GM20431 (cell line): ENCODE measurements at regions not wholly inside any gene's neighbourhood (a gene's known extent, or its start where the extent isn't known, plus 50 kb on each side); places are given as distances from the start of the nearest gene placed in this dataset.

ENCODE experiments used
- in situ Hi-C: fragments of 300-500 bp; cut with MseI, MboI; formaldehyde crosslinking; loops from one replicate; pipeline ENCODE4 v1.15.0; 2020; ENCODE audit warnings: low sequenced_read_pairs; ENCODE audit not compliant: unreplicated experiment

DNA sequence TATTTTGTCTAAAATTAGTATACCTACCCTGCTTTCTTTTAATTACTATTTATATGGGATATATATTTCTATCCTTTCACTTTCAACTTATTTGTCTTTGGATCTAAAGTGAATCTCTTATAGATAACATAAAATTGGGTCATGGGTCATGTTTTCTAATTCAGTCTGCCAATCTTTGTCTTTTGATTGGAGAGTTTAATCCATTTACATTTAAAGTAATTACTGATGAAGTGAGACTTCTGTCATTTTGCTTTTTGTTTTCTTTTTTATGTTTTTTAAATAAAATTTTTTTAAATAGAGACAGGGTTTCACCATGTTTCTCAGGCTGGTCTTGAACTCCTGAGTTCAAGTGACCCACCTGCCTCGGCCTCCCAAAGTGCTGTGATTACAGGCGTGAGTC, 50.5 kb upstream of the PRDM1 start:
- in situ Hi-C loops = no loop called here

DNA sequence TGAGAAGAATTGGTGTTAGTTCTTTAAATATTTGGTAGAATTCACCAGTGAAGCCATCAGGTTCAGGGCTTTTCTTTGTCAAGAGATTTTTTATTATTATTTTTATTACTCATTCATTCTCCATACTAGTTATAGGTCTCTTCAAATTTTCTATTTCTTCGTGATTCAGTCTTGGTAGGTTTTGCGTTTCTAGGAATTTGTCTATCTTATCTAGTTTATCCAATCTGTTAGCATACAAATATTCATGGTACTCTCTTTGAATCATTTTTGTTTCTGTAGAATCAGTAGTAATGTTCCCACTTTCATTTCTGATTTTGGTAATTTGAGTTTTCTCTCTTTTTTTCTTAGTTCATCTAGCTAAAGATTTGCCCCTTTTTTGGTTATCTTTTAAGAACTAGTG, 52.3 kb upstream of the PRDM1 start:
- in situ Hi-C loops = no loop called here

DNA sequence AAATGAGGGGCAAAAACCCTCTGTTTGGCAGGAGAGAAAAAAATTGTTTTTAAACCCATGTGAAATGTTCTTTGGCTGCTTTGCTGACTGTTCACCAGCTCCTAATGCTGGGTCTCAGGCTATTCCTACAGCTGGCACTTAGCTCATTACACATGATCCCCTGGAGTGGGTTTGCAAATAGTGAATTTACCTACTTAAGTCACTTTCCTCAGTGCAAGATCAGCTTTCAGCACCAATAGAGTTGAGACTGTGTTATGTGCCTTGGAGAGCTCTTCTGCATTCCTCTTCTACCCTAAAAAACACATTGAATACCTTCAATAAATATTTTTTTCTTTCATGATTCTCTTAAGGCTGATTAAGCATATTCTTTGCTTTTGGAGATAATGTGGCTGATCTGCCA, 58.4 kb upstream of the PRDM1 start:
- in situ Hi-C loops = no loop called here

DNA sequence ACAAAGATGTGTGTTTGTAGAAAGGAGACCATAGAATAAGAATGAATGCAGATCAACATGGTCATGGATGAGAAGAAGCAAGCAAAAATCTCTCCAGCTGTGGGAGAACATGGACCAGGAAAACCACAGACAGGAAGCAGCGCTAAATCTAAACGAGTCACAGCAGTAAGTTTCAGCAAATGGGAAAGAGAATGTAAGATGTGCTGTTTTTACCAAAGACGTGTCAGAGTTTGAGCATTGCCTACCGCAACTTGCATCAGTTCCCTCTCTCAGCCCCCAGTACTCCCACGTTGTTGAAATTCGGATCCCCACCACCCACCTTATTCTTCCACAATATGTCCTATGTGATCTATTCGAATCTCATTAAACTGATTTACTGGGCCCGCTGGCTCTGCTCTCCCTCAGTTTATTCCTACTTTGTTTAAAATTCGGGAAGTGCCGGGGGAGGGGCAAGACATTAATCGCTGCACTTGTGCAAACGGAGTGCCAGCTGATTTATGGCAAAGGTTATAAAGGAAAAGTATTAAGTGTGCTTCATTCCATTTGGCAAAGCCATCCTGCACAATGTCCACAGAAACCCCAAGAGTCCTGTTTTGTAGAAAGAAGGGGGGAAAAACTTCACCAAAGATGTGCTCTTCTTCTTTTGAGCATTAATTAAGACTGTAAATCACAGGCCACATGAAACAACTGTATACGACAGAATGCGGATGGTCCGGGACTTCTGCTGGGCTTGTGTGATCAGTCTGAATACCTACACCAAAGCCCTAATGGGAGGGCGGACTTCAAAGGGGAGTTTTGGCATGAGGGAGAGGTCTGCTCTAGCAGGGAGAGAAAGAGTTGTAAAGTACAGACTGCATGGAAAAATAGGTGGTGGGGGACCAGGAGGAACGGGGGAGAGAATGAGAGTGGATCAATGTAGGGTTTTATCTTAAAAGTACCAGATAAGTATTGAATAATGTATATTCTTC, 59.1 kb upstream of the PRDM1 start:
- in situ Hi-C loops = no loop called here

DNA sequence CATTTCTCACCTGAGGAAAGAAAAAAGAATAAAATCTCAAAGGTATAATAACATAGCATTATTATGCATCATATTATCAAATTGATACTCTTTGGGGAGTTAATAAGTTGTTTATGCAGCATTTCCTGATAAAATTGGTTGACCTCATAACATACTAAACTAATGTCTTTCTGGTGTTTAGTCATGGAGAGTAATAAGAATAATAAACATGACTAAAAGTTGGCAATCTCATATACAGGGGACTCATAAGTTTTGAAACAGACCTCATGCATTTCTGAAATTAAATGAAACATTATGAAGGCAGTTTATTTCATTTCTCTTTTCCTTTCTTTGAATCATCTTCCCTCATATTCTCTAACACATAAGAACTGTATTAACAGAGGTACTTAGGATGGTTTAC, 60.5 kb upstream of the PRDM1 start:
- in situ Hi-C loops = no loop called here

DNA sequence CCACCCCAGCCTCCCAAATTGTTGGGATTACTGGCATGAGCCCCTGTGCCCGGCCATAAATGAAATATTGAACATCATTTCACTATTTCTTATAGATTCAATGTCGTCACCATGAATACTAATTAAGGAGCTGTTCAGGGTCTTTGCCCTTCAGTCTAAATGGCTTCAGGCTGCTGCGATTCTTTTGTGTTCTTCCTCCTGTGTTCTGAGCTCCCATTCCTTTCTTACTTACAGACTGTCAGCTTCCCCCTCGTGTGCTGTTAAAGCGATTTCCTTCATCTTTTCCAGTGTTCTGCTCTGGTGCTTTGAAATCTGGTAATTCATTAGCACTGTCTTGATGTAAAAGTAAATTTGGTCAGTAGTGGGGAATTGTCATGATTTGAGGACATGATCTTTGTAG, 63.3 kb upstream of the PRDM1 start:
- in situ Hi-C loops = no loop called here

DNA sequence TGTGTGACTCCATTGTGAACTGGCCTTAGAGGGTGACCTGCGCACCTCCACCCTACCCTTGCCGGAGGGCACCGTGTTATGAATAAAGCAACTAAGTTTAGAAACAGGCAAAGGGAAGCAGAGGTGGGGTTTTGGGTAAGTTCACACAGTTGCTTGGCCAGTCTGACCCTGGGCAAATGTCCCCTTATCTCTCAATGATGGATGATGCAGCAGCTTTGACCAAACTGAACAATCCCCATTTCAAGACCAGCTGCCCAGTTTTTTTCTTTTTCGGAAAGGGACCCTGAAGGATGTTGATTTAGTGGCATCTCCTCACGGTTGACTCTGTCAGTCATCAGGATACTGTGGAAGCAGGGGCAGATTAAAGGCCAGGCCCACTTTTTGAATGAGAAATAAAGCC, 68.7 kb upstream of the PRDM1 start:
- in situ Hi-C loops = no loop called here

DNA sequence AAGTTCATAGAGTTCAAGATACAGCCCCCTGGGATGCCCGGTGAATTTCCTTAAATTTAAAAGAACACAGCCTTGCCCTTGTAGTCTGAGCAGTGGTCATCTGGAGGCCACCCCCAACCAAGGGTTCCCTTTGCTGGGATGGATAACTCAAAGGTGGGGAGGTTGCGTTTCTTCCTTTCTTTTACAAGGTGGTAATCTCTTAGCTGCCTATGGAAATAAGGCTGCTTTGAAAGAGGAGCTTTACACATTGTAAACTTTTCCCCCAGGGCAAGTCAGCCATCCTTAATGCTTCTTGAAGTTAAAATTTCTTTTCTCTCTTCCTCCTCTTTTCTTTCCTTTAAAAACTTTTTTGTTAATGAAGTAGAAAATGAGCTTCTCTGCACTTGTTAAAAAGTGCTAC, 71.2 kb upstream of the PRDM1 start:
- in situ Hi-C loops = no loop called here

DNA sequence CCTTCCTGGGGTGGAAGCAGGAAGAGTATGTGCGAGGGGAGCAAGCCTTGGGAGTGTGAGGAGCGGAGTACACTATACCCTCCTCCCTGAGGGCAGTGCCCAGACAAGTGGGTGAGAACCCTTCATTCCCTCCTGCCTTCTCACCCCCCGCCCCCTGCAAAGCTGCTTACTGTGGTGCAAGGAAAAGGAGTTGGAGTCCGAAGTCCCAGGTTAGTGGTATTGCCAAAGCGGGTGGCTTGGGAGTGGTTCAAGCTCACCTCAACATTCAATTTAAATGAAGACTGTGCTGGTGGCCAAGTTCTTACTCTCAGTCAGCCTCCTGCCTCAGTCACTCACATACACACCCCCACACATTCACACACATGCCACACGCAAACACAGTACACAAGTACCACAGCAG, 74.7 kb upstream of the PRDM1 start:
- in situ Hi-C loops = no loop called here

DNA sequence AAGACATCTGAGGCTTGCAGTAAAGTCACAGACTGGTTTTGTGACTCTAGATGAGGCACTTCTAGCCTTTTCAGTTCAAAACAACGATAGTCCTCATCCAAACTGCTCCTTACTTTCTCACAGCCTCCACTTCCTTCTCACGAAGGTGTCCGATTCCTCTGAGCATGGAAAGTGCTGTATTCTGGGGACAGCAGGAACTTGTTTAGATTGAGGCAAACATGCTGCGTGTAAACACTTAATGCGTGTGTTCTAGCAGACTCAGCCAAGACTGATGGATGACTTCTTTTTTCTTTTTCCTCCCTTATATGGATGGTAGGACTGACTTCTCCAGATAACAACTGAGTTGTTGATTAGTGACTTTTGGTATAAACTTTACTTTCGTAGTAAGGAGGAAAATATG, 80.2 kb upstream of the PRDM1 start:
- in situ Hi-C loops = no loop called here

DNA sequence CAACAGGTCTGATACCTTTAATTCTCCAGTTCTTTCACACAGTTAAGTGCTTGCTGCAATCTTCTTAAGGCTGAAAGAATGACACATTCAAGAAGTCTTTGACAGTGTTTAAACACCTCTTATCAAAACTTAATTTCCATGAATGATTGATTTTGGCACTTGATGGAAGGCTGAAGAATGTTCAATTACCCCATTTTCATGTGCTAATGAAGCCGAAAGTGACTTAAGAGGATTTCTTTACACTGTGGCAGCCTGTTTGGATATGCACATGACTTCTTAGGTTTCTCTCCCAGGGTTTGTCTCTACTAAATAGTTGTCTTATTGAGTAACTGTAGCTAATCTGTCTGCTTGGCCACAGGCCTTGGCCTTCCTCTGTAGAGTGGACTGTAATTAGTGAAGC, 81.1 kb upstream of the PRDM1 start:
- in situ Hi-C loops = no loop called here

DNA sequence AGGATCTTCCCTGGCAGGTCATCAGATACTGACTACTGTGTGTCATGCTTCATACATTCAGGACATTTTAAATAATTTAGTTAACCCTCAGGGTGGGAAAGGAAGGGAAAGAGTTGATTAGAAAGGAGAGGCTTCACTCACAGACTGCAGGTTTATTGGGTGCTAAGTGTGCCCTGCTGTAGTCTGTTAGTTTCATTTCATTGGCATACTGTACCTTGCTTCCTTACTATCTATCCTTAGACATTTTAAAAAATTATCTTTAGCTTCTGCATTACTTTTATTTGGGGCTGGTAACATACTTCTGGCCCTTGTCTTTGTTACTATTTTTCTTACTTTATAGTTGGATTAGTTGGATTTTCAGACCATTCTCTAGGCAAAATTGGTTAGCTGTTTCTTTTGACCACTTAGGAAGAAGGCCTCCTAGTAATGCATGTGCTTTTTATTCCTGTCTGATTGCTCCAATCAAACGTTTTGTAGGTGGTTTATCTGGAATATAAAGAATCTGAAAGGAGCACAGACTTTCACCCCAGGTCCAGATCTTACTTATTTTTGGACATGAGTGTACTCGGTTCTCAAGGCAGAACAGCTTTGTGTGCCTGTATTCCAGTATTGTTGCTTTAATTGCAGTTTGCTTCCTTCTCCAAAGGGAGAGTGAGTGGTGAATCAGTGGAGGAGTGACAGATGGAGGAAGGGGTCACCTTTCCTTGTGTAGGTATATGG, 82.7 kb upstream of the PRDM1 start:
- in situ Hi-C loops = no loop called here

DNA sequence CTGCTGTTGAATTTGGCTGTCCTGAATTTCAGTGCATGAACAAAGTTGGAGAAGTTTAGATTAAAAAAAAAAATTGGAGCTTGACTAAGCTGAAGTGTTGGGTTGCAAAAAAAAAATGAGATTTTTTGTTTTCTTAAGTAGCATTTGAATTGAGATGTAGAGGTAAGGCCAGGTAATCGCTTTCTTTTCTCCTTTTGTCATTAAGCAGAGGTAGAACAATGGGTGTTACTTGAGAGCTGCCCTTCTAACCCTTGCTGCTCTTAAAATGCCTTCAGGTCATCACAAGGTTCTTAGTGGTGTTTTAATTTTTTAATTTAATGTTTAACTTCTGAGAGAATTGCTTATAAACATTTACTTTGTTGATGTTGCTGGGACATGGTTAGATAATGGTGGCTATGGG, 84.1 kb upstream of the PRDM1 start:
- in situ Hi-C loops = no loop called here

DNA sequence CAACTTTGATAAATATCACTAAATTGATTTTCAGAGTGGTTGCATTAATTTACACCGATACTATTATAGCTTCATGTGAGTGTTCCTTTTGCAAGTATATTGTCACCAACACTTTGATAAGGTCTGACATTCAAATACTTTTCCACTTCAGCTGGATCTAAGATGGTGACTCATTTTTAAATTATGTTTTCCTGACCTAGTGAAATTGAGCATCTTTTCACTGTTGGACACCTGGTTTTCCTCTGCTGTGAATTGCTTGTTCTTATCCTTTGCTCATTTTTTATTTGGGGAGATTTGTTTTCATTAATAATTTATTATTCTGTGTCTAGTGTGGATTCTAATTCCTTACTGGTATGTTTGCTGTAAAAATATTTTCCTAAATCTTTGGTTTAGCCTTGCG, 85.2 kb upstream of the PRDM1 start:
- in situ Hi-C loops = no loop called here

DNA sequence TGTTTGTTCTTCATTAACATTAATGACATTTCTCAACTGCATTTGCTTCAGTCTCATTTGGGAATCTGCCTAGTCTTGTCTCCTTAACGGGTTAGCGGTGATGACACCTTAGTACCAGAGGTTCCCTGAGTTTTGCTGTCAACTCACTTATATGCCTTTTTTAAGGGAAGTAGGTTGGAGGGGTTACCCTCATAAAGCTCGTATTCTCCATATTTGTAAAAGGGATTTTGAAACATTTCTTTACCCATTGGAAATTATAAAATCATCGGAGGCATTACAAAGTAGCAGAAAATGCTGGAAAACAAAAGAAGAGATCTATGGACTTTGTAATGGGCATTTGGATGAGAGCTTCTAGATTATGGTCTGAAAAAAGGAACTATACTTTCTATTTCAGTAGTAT, 88.7 kb upstream of the PRDM1 start:
- in situ Hi-C loops = no loop called here

DNA sequence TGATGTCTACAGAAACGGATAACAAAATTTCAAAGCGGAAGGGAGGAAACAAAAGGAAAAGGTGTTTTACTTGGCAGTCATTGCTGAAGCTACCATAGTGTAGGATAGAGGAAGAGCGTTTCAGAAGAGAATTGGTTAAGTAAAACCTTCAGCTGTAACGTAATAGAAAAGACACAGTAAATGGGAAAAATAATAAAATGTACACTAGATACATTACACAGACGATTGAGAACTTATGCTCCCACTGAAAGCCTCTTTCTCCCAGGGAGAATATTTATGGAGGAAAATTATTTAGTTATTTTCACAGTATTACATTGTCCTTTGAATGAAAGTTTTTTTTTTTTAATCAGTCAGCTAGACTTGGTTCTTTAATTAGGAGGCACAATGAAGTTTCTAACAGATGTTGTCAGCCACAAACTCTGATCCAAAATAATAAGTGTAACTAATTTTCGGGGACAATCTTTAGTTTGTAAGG, 90.7 kb upstream of the PRDM1 start:
- in situ Hi-C loops = no loop called here

DNA sequence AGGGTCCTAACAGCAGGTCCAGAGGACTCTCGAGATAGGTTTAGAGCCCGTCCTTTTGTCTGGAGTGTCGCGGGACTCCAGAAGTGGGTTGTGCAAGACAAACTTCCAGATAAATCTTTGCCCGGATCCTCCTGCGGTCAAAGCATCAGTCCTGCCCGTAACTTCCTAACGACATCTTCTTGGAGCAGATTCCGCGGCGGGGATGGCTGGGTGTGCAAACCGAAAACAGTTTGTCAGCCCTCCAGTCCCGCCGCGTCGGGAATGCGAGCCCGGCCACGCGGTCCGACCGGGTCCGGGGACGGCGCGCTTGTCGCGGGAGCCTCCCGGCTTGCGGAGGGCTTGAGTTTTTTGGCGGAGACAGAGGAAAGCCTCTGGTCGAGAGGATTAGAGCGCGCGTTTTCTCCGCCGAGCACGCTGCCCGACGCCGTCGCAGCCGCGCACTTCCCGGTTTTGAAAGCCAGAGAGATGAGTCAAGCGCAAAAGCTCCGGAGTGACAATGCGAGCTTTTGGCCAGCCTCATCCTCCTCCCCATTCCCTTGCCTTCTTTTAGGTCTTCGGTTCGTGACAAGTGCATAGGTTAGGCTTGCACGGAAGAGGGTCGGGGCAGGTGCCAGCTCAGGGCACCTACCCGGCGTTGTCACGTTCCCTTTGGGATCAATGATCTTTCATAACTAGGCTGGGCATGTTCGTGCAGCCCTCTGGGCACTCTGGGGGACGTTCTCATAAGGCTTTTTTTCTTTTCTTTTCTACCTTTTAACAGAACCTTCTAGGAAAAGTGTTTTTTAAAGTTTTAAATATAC, 91.3 kb upstream of the PRDM1 start:
- in situ Hi-C loops = no loop called here

DNA sequence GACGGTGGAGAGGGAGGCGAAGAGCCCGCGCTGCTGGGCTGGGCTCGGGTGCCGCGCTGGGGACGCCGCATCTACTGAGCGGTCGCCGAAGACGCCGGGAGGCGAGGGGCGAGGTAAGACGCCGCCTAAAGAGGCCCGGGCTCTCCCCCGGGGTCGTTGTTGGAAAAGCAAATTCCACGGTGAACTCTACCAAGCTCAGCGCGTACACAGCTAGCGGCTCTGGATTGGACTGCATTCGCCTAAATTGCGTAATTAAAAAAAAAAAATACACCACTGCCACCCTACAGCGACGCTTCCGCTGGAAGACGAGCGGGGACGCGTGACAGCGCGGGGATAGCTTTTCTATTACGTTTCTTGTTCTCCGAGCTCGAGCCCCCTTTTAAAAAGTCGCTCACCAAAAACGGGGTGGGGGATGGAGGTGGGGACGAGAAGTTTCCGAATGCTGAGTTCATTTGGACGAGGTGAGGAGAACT, 92.0 kb upstream of the PRDM1 start:
- in situ Hi-C loops = no loop called here

DNA sequence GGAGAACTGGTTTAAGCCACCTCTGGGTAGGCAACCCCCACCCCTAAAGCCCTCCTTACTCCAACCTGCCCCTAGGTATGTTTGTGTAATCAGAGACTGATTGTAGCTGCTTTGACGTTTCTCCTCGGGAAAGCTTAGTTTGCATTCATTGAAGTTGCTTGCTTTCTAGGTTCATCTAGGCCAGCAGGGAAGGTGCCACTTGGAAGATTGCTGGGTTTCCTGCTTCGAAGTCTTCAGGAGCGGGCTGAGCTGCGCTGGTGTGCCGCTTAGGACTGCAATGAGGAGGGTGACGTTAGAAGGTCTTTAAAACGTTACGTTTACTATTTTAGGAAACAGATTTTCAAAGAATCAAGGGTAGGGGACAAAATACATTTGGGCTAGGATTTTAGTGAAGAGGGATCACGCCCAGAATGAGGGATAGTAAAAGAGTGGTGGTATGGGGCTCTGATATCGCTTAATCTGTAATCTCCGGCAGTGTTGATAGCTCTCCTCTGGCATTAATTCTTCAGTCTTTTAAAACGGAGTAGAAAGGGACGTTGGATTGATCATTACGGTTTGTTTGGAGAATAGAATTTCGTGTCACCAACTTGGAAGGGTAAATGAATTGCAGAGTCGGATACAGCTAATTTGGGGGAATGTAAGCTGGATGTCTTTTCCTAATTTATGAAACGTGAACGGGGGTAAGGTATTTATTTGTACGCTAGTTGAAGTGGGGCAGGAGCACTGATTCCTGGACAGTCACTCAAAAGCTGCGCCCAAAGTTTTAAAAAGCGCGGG, 92.6 kb upstream of the PRDM1 start:
- in situ Hi-C loops = no loop called here
